ENCODE measurements at regions not wholly inside any gene's neighbourhood (a gene's known extent, or its start where the extent isn't known, plus 50 kb on each side); places are given as distances from the start of the nearest gene placed in this dataset.

- DNase-seq: no peak
- WGBS, 2 experiments (ENCODE audit: low coverage in 1 of 2, low lambda C conversion rate in 2 of 2, missing lambda C conversion rate in 2 of 2): 92 to 97% methylated on average over 4 of the region's 4 CpGs
- Histone ChIP-seq H3K9ac (no peak overlapping the region), H3K9me2 (ENCODE audit: insufficient read depth) (no peaks in the 10 kb centered on the region), H3K4me3 (no peak overlapping the region), H2AFZ (no peak overlapping the region), H3K27ac (no peak overlapping the region), H3K4me2 (ENCODE audit: unreplicated experiment) (no peak overlapping the region), H3K36me3 (ENCODE audit: low read depth) (no peaks in the 10 kb centered on the region), H4K20me1 (ENCODE audit: insufficient read depth) (no peaks in the 10 kb centered on the region), H3K27me3 (replicated peaks; ENCODE audit: insufficient read depth) (no peaks in the 10 kb centered on the region), H3K79me2 (ENCODE audit: insufficient read depth) (no peaks in the 10 kb centered on the region), H3F3A (ENCODE audit: insufficient read depth) (no peaks in the 10 kb centered on the region), H3K4me1 (ENCODE audit: insufficient read depth) (peaks cover 12% of the 10 kb centered on the region; the same call in 1 of the 2 replicates), H3K9me3 (ENCODE audit: low read depth) (no peaks in the 10 kb centered on the region)
- in situ Hi-C loops (cut with MboI): no loop called here
- TF ChIP-seq EZH2 (IDR thresholded peaks at IDR 0.05; ENCODE audit: insufficient read depth, poor library complexity, severe bottlenecking): no peak
- no peak for TF ChIP-seq EZH2phosphoT487 (IDR thresholded peaks at IDR 0.05; ENCODE audit: insufficient read depth, low read depth)
Observed at GRCh38 chr6:14987490-14987889, 258.4 kb upstream of the JARID2 start.

GRCh38 chr6:14992382-14992781, 253.5 kb upstream of the JARID2 start:
- in situ Hi-C loops (cut with MboI): no loop called here
- 69 to 76% methylated on average over 3 of the region's 3 CpGs for WGBS, 2 experiments (ENCODE audit: low coverage in 1 of 2, low lambda C conversion rate in 2 of 2, missing lambda C conversion rate in 2 of 2)
- no peak for DNase-seq

GRCh38 chr6:14995208-14995607, 250.7 kb upstream of the JARID2 start:
- TF ChIP-seq EZH2 (IDR thresholded peaks at IDR 0.05; ENCODE audit: insufficient read depth, poor library complexity, severe bottlenecking) (no peak), EZH2phosphoT487 (IDR thresholded peaks at IDR 0.05; ENCODE audit: insufficient read depth, low read depth) (no peak)
- 58 to 59% methylated on average over 5 of the region's 5 CpGs for WGBS, 2 experiments (ENCODE audit: low coverage in 1 of 2, low lambda C conversion rate in 2 of 2, missing lambda C conversion rate in 2 of 2)
- H3F3A ChIP-seq (ENCODE audit: insufficient read depth): no peaks in the 10 kb centered on the region

More at GRCh38 chr6:14992382-14992781, 253.5 kb upstream of the JARID2 start:
- no peaks in the 10 kb centered on the region for H4K20me1 ChIP-seq (ENCODE audit: insufficient read depth)
- no peaks in the 10 kb centered on the region for H3K27me3 ChIP-seq (replicated peaks; ENCODE audit: insufficient read depth)
- no peaks in the 10 kb centered on the region for H3K4me1 ChIP-seq (ENCODE audit: insufficient read depth)
- no peak overlapping the region for H3K4me3 ChIP-seq
- TF ChIP-seq EZH2 (IDR thresholded peaks at IDR 0.05; ENCODE audit: insufficient read depth, poor library complexity, severe bottlenecking): no peak
- TF ChIP-seq EZH2phosphoT487 (IDR thresholded peaks at IDR 0.05; ENCODE audit: insufficient read depth, low read depth): no peak
- H2AFZ ChIP-seq: no peak overlapping the region
- H3K36me3 ChIP-seq (ENCODE audit: low read depth): no peaks in the 10 kb centered on the region
- H3K9ac ChIP-seq: no peak overlapping the region
- H3K27ac ChIP-seq: no peak overlapping the region
- no peak overlapping the region for H3K4me2 ChIP-seq (ENCODE audit: unreplicated experiment)
- no peaks in the 10 kb centered on the region for H3K9me3 ChIP-seq (ENCODE audit: low read depth)
- H3K79me2 ChIP-seq (ENCODE audit: insufficient read depth): no peaks in the 10 kb centered on the region
- no peaks in the 10 kb centered on the region for H3K9me2 ChIP-seq (ENCODE audit: insufficient read depth)
- no peaks in the 10 kb centered on the region for H3F3A ChIP-seq (ENCODE audit: insufficient read depth)

GRCh38 chr6:14995966-14996602, 249.8 kb upstream of the JARID2 start:
- no peaks in the 10 kb centered on the region for H3K27me3 ChIP-seq (replicated peaks; ENCODE audit: insufficient read depth)
- no peaks in the 10 kb centered on the region for H3K79me2 ChIP-seq (ENCODE audit: insufficient read depth)
- no peak overlapping the region for H2AFZ ChIP-seq
- no peaks in the 10 kb centered on the region for H3K9me3 ChIP-seq (ENCODE audit: low read depth)
- no peaks in the 10 kb centered on the region for H3K9me2 ChIP-seq (ENCODE audit: insufficient read depth)
- 93% methylated on average over 12 of the region's 12 CpGs for WGBS, 2 experiments (ENCODE audit: low coverage in 1 of 2, low lambda C conversion rate in 2 of 2, missing lambda C conversion rate in 2 of 2)
- no peaks in the 10 kb centered on the region for H3K4me1 ChIP-seq (ENCODE audit: insufficient read depth)
- H3F3A ChIP-seq (ENCODE audit: insufficient read depth): no peaks in the 10 kb centered on the region
- H3K27ac ChIP-seq: no peak overlapping the region
- in situ Hi-C loops (cut with MboI): no loop called here
- H3K4me2 ChIP-seq (ENCODE audit: unreplicated experiment): no peak overlapping the region
- no peak for TF ChIP-seq EZH2phosphoT487 (IDR thresholded peaks at IDR 0.05; ENCODE audit: insufficient read depth, low read depth)
- no peak for TF ChIP-seq EZH2 (IDR thresholded peaks at IDR 0.05; ENCODE audit: insufficient read depth, poor library complexity, severe bottlenecking)
- no peaks in the 10 kb centered on the region for H4K20me1 ChIP-seq (ENCODE audit: insufficient read depth)
- no peak overlapping the region for H3K4me3 ChIP-seq
- H3K9ac ChIP-seq: no peak overlapping the region
- no peaks in the 10 kb centered on the region for H3K36me3 ChIP-seq (ENCODE audit: low read depth)
- DNase-seq: no peak

More at GRCh38 chr6:14995208-14995607, 250.7 kb upstream of the JARID2 start:
- no peaks in the 10 kb centered on the region for H3K36me3 ChIP-seq (ENCODE audit: low read depth)
- H3K79me2 ChIP-seq (ENCODE audit: insufficient read depth): no peaks in the 10 kb centered on the region
- H2AFZ ChIP-seq: no peak overlapping the region
- no peaks in the 10 kb centered on the region for H3K4me1 ChIP-seq (ENCODE audit: insufficient read depth)
- H3K9me2 ChIP-seq (ENCODE audit: insufficient read depth): no peaks in the 10 kb centered on the region
- no peaks in the 10 kb centered on the region for H3K9me3 ChIP-seq (ENCODE audit: low read depth)
- in situ Hi-C loops (cut with MboI): no loop called here
- H3K9ac ChIP-seq: no peak overlapping the region
- H4K20me1 ChIP-seq (ENCODE audit: insufficient read depth): no peaks in the 10 kb centered on the region
- no peak overlapping the region for H3K27ac ChIP-seq
- H3K27me3 ChIP-seq (replicated peaks; ENCODE audit: insufficient read depth): no peaks in the 10 kb centered on the region
- no peak for DNase-seq
- H3K4me2 ChIP-seq (ENCODE audit: unreplicated experiment): no peak overlapping the region
- H3K4me3 ChIP-seq: no peak overlapping the region

All from GM23248 (cell line).